ELF-1 (cell line): ENCODE measurements at regions not wholly inside any gene's neighbourhood (a gene's known extent, or its start where the extent isn't known, plus 50 kb on each side); places are given as distances from the start of the nearest gene placed in this dataset.
A peak's percentile ranks its signal among the peaks of the same experiment; 100 is the strongest.

ENCODE experiments used
- DNase-seq: peaks from one replicate; pipeline ENCODE4 v3.0.0-alpha.2; 2016; ENCODE audit warnings: low read depth, low spot score

DNA sequence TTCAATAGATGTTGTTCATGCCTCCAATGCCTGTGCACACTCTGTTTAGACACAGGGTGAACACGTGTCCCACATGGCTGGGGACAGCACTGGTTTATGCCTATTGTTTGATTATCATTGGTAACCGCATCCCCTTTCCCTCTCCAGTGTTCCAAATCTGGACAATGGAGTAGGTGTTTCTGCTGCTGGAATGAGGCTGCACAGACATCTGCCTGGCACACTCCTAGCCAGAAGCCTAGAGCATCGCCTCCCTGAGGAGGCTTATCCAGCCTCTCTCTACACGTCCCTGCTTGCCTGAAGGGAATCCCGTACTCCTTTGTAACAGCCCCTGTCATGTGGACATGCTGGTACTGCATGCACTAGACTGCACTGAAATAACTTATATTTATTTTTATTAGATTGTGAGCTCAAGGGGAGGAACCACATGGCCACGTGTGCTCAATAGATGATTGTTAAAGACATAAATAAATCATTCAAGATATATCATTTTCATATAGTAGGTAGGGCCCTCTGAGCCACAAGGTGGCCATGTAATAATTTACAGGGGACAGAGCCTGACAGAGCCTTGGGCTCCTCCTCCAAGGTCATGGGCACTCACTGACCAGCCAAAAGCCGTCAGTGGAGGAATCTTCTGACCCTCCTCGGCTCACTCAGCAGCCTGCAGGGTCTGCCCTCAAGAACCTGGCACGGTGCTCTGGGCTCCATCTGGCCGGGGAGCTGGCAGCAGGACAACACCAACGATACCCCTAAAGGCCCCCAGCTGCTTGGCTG, 310.9 kb upstream of the ZNF32 start:
- DNase-seq: no peak

GRCh38 chr10:43958964-43959363, 310.3 kb upstream of the ZNF32 start:
- no peak for DNase-seq

DNA sequence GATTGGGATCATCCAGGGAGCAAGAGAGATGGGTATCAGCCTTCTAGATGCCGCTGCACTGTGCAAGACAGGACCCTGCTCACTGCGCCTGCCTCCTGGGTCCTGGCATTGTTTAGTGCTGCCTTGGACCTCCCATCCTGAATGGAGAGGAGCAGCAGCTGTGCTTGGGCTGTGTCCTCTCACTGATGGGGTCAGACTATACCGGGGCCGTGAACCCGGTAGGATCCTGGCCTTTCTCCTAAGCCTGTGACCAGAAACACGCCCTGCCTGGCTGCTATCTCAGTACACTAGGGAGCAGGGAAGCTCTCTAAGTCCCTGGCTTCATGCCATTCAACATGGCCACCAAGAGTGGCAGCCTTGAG, 309.4 kb upstream of the ZNF32 start:
- no peak for DNase-seq

DNA sequence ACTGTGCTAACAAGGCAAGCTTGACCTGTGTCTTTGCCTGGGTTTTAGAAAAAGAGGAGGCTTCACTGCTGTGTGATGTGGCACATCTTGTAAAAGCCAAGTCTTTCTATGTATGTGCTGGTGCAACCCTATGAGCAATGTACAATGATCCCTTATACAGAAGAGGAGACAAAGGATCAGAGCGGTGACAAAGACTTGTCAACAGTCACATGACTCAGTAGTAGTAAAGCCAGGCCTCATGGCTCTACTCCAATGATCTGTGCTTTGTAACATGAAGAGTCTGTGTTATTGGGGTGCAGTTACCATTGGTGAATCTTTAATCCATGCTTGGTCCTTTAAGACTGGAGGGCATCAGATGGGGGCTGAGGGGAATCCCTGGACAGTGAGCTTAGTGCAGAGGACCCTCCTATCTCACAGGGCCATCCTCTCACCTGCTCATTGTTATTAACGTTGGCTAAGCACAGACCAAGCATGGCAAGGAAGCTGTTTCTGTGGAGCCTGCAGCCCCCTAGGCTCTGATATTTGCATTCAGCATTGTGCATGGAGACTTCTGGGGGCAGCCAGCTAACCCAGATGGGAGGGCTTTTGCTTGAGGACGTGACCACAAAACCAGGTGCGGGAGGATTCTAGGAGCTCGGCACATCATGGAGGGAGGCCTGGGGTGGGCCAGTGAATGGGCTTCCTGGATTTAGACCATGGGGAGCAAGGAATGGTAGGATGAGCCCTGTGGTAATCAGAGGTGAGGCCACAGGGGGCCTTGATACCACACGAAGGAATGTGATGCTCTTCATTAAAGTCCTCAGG, 308.8 kb upstream of the ZNF32 start:
- DNase-seq: no peak

DNA sequence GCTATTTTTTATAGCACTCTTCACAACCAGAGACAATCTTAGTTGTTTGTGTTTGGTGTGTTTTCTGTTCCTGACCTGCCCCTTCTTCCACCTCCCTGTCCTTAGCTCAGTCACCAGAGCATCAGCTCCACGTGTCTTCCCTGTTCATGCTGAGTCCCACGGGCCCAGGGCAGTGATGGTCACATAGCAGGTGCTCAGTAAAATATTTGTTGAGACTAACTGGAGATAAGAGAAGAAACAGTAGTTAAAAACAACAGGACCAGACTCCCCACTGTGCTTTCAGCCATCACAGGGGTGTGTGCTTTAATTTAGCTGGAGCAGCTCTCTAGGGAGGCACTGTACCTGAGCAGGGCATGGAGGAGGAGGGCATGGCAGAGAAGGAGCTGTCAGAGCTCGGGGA, 307.3 kb upstream of the ZNF32 start:
- no peak for DNase-seq

- no peak for DNase-seq
Measured at GRCh38 chr10:43955002-43955596, 306.4 kb upstream of the ZNF32 start.

DNA sequence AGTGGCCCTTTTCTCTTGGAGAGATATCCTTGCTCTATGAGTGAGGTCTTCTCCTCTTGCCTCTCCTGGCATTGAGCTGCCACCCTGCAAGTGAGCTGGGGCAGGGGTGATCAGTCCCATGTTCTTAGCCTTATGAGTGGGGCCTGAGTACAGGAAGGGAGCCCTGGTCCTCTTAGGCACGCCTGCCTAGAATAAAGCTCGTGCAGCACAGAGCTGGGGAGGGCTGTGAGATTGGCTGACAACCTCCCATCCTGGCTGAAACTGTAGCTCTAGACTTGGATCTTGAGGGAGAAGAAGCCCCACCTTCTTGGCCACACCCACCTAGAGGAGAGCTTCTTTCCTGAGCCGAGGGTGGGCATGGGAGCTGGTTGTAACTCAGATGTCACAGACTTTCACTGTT, 305.0 kb upstream of the ZNF32 start:
- no peak for DNase-seq

DNA sequence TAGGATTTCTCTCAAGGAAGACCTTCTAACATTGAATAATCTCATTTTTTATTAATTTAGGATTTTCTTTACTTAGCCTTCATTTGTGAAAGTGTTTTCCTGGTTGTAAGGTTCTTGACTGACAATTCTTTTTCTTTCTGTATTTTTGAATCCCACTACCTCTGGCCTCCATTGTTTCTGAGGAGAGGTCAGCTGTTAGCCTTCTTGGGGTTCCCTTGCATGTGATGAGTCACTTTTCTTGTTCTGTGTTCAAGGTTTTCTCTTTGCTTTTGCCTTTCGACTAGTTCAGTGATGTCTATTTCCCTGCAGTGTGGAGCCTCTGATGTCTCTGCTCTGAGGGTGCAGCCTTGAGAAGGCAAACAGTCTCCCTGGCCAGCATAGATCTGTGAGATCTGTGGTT, 304.1 kb upstream of the ZNF32 start:
- DNase-seq: no peak

DNA sequence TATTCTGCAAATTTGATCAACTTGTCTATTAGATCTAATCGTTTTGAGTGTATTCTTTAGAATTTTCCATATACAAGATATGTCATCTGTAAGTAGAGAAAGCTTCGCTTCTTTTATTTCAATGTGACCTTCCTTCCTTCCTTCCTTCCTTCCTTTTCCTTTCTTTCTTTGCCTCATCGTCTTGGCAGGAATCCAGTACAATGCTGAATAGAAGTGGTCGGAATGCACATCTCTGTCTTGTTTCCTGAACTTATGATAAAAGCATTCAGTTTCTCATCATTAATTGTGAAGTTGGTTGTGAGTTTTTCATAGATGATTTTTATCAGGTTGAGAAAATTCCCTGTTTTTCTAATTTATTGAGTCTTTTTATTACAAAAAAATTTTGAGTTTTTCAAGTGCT, 300.7 kb upstream of the ZNF32 start:
- DNase-seq: no peak

DNA sequence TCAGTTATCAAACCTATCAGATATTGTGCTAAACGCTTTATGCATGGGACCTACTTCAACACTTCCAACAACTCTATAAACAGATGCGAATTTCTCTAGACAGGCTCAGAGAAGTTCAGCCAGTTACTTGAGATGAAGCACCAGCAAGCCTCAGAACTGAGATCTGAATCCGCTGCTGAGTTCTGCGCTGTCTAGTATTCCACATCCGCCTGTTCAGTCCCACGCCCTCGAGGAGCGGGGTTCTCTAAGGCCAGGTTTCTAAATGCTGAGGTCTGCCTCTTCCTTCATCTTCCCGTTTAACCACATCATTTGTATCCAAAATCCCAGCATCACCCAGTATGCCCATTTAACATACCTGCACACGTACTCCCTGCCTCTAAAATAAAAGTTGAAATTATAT, 297.8 kb upstream of the ZNF32 start:
- DNase-seq: no peak

DNA sequence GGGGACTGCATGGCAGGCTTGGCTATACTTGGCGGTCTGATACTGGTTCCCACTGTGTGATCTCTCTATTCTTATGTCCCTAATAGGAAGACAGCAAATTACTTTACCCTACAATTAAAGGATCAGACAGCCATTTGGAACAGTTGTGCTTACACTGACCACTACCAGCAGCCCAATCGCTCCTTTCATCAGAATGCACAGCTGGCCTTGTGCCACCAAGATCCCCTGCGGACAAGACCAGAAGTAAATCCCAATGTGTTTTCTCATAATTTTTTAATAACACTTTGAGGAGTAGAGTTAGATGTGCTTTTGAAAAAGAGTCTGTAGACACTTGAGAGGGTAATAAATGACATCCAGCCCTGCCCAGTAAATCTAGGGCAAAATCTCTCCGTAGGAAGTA, 297.2 kb upstream of the ZNF32 start:
- no peak for DNase-seq

GRCh38 chr10:43945094-43945730, 296.5 kb upstream of the ZNF32 start:
- no peak for DNase-seq

GRCh38 chr10:43944381-43945093, 295.9 kb upstream of the ZNF32 start:
- no peak for DNase-seq

DNA sequence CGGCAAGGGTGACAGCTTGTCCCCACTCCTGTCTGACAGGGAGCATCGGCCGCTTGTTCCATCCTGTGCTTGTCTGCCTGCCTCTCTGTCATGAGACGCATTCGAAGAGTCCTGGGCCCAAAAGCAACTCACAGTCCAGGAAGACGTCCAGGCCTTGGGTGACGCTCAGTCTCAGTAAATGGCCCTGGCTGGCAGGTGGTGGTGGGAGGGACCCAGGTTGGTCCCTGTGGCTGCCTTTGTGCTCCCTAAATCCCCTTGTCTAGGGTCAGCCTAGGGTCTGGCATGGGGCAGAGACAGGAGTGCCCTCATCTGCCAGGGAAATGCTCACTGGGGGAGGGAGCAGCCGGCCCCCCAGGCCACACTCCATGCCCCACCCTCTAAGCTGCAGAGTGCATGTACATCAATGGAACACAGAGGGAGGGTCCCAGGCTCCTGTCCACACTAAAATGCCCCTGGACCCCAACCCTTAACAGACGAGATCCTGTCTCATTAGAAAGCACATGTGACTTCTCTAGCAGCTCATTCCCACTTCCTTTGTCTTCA, 295.2 kb upstream of the ZNF32 start:
- no peak for DNase-seq

DNA sequence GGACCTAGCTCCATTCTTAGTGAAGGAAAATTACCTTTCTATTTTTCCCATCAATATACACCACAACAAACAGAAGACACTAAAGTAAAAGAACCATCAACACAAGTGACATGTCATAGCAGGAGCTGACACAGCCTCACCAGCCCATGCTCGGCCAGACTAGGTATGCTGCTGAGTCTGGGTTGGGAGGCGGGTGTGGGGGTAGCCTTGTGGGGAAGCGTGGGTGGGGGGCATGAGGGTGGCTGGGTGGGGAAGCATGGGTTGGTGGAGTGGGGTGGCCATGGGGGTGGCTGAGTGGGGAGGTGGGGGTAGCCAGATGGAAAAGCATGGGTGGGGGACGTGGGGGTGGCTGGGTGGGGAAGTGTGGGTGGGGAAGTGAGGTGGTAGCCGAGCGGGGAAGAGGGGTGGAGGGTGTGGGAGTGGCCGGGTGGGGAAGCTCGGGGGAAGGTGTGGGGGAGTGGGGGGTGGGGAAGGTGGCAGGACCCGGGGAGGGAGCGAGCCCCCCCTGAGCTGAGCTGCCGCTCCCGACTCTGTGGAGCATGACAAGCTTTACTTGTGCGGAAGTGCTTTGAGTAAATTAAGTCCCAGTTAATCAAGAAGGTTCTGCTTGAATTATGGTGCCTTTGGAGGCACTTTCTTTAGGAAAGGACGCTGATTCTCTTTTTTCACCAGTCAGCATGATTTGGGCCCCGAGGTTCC, 294.6 kb upstream of the ZNF32 start:
- DNase-seq: no peak

DNA sequence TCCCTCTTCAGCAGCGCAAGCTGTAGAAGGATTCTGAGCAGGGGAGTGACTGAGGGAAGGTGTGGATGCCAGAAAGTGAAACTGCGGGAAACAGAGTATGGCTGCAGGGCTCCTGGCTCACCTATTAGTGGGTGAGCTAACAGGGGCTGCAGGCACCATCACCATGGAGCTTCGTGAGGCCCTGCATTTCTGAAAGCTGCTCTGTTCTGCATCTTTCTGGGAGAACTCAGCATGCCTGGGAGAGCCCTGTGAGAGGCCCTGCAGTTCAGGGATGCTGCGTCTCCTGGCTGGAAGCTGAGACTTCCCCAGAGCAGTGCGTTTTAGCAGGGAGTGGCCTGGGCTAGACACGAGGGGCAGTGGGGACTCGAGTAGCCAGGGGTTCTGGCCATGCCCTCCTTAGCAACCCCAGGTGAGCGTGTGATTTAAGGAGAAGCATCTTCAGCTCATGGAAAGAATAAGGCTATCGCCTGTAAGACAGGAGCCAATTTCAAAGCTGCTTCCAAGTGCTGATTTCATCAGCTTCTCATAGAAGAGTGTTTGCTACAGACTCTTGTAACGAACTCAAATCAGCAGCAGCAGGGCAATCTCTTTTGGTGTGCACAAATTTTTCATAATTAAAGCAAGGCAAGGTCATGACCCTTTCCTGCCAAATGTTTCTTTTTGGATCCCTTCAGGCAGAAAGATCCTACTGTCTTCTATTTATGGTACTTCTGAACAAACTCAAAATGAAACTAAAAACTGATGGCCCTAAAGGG, 293.6 kb upstream of the ZNF32 start:
- peak; percentile 10 for DNase-seq

GRCh38 chr10:43940898-43941837, 292.5 kb upstream of the ZNF32 start:
- DNase-seq: no peak

GRCh38 chr10:43939939-43940820, 291.5 kb upstream of the ZNF32 start:
- peak; percentile 9 for DNase-seq
